Fibroblast of gingiva (primary cell): ENCODE measurements at regions not wholly inside any gene's neighbourhood (a gene's known extent, or its start where the extent isn't known, plus 50 kb on each side); places are given as distances from the start of the nearest gene placed in this dataset.

Experiments used
- DNase-seq: peaks from one replicate; pipeline ENCODE4 v3.0.0-alpha.2; 2011; ENCODE audit warnings: low read depth

DNA sequence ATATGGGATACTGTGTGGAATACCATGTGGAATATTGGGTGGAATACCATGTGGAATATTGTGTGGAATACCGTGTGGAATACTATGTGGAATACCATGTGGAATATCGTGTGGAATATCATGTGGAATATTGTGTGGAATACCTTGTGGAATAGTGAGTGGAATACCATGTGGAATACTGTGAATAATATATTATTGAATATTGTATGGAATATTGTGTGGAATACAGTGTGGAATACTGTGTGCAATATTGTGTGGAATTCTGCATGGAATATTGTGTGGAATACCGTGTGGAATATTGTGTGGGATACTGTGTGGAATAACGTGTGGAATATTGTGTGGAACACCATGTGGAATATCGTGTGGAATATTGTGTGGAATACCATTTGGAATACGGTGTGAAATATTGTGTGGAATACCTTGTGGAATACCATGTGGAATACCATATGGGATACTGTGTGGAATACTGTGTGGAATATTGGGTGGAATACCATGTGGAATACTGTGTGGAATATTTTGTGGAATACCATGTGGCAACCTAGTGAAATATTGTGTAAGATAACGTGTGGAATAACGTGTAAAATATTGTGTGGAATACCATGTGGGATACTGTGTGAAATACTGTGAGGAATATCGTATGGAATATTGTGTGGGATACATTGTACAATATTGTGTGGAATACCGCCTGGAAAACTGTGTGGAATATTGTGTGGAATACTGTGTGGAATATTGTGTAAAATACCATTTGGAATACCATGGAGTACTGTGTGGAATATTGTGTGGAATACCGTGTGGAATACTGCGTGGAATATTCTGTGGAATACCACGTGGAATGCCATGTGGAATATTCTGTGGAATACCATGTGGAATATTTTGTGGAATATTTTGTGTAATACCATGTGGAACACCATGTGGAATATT is 133.9 kb upstream of the CHST15 start:
- no peak for DNase-seq

DNA sequence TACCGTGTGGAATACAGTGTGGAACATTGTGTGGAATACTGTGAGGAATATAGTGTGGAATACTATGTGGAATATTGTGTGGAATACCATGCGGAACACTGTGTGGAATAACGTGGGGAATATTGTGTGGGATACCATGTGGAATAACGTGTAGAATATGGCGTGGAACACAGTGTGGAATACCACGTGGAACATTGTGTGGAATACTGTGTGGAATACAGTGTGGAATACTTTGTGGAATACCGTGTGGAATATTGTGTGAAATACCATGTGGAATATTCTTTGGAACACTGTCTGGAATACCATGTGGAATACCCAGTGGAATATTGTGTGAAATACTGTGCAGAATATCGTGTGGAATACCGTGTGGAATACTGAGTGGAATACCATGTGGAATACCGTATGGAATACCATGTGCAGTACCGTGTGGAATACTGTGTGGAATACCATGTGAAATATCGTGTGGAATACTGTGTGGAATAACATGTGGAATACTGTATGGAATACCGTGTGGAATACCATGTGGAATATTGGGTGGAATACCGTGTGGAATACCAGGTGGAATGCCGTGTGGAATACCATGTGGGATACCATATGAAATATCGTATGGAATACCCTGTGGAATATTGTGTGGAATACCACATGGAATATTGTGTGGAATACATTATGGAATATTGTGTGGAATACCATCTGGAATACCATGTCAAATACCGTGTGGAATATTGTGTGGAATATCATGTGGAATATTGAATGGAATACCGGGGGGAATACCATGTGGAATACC is 133.1 kb upstream of the CHST15 start:
- no peak for DNase-seq

DNA sequence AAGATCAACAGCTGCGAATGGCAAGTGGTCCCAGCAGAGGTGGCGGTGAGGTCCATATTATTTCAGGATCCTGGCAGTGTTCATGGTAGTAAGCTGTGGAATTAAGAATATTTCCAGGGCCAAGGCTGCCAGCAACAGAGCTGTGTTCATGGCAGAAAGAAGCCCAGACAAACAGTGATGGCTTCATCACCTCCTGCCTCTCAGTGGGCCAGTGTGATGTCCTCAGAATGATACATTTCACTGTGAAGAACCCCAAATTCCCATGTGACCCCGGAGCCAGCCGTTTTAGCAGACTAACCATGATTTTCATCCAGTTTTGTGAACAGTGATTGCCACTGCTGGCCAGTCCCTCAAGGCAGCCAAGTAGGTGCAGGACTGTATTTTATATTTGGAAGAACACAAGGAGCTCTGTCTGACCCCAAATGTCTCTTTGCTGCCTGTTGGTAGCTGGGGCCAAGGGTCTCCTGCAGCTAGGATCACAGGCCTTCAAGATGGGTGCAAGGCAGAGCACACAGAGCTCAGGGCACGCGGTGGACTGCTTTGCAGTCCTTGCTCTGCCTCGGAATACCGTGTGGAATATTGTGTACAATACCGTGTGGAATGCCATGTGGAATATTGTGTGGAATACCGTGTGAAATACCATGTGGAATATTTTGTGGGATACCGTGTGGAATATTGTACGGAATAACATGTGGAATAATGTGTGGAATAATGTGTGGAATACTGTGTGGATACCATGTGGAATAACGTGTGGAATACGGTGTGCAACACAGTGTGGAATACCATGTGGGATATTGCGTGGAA is 132.3 kb upstream of the CHST15 start:
- no peak for DNase-seq

DNA sequence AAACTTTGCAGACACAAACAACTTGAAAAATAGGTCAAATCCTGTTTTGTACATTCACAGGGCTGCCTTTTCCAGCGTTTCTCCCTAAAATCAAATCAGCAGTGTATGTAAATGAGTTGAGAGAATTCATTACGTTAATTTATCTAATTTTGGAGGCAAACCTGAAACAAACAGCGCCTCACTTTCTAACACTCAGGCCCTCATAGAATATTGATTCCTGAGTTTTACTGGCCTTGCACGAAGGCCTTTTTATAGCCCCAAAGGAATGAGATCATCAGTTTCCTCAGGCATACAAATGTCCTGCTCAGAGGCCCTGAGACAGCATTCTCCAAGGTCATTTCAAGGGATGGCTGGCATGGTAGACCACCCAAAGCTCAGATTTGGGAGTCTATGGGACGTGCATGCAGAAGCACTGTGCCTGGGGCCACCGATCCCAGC is 131.7 kb upstream of the CHST15 start:
- DNase-seq, result no peak

DNA sequence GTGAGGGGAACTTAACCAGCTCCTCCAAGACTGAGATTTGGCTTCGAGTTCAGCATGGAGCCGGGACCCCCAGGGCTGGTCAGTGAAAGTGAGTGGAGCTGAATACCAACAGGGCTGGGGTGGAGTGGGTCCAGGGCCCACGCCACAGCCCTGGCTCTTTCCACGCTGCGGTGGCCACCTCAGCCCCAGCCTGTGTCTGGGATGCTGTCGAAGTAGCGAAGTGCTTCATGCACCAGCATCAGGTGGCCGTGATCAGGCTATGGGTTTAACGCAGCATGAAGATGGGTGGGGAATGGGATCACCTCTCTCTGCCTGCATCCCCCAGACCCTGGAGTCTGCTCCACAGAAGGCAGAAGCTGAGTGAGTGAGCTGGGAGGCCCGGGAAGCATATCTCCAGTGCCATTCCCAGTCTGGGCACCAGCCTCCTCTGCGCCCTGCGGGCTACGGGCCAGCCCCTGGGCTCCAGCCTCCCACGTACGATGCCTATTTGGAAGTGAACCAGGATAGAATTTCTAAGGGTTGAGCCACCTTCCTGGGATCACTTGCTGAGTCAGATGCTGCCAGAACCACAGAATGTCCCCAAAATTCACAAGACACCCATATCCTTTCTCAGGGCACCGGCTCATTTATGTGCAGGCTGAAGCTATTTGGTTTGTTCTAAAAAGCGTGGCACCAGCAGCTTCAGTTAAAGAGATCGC is 131.1 kb upstream of the CHST15 start:
- DNase-seq, result peak; percentile 70

DNA sequence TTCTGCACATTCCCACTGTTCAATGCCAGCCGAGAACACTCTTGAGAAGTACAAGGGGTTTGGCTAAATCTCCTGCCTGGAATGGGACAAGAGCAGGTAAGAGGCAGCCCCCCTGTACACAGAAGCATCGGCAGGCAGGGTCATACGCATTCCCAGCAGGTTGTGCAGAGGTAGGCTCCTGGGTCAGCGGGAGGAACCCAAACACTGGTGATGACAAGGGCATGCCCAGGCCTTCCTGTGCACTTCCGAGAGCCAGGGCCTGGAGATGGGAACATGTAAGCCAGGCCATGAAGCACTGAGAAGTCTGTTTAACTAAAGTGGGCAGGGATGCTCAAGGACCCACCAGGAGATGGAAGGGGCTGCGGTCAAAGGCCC is 130.3 kb upstream of the CHST15 start:
- no peak for DNase-seq

DNA sequence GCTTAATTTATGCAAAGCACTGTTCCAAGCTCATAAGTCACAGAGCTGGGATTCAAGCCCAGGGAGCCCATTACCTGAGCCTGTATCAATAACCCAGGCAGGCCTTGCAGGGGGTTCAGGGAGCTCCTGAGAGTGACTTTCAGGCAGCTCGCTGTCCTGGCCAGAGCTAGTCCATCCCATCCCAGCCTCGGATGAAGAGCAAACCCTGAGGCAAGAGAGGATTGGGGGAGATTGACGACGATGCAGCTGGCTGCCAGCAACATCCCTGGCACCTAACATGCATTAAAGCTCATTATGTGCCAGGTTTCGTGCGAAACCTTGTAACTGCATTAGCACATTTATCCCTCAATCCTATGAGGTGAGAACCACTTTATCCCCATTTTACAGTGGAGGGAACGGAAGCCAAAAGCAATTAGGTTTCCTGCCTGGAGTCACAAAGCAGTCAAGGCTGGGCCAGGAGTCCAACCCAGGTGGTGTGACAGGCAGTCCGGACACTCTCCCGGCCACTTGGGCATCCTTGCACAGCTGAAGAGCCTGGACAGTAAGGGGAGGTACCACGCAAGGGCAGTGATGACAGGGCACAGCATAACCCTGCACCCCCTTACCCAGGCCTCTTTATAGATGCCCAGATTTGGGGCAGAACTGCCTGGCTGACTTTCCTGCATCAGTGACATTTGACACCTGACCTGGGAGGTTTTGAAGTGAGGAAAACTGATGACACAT is 129.8 kb upstream of the CHST15 start:
- no peak for DNase-seq

DNA sequence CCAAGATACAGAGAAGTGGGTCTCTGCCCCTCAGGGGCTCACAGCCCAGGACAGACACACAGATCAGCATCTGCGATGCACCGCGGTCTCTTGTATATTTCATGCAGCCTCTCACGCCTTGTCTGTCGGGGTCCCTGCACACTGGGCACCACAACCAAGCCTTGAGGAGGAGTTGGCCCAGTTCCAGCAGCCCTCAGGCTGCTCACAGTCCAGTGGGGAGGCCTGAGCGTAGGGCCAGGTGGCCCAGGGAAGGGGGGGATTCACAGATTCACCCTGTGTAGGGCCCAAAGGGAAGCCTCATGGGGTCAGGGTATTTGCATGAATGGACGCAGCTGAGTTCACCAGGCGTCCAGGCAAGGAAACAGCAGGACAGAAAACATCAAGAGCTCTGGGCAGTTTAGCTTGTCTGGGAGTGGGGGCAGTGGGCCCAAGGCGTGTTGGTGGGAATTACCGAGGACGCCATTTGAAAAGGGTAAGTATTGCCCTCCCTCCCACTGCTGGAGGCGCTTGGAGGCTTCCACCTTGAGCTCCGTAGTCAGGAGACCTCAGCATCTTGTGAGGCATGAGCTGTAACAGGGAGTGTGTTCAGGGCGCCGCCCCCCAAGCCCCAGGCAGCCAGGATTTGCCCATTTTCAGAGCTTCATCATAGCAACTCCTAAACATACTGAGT is 129.1 kb upstream of the CHST15 start:
- DNase-seq, result no peak

DNA sequence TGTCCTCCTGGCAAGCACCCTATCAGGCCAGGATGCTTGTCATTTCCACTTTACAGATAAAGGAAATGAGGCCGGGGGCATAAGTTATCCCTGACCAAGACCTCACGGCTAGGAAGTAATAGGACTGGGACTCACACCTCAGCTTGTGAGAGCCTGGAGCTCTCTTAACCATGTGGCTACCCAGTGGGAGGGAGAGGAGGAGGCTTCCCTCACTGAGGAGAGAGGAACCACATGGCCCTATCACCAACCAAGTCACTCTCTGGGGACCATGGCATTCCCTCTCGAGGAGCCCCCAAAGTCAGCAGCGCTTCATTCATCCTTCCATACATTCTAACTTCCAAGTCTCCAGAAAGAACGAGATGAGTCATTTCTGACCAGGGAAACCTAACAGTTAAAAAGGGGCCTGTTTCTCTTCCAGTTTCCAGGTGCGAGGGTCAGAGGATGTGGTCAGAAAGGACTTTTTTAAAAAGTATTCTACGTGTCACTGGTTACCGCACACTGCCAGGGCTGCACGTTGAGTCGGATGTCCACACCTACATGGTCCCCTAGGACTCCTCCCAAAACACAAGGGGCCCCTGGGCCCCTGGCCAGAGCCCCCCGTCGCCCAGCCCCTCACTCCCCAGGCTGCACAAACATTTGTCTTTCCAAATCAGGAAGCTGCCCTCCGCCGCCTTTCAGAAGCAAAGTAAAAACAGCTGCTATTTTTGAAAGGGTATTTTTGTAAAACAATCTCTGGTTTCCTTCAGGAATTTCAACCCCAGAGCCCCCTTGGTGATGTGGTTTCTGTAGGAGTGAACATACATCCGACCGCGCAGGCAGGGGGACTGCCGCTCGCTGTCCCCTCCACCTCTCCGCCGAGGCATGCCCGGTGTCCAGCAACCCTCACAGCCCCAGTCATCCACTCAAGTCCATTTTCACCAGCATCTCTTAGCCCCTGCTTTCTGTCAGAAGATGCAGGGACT is 128.2 kb upstream of the CHST15 start:
- DNase-seq, result no peak

DNA sequence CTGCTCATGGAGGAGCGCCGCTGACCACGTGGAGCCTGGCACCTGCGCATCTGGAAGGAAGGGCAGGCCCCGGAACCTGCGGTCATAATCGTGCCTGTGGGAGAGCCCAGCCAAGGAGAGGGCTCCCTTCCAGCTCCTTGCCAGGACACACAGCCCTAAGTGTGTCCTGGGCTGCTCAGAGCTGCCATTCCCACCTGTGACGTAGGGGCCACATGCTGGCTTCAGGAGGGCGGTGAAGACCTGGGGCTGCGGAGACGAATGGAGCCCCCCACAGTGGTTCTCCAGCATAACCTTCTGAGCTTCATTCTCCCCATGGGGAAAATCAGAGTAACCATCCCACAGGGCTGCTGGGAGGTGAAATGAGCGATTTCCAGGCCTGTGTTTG is 127.6 kb upstream of the CHST15 start:
- no peak for DNase-seq

DNA sequence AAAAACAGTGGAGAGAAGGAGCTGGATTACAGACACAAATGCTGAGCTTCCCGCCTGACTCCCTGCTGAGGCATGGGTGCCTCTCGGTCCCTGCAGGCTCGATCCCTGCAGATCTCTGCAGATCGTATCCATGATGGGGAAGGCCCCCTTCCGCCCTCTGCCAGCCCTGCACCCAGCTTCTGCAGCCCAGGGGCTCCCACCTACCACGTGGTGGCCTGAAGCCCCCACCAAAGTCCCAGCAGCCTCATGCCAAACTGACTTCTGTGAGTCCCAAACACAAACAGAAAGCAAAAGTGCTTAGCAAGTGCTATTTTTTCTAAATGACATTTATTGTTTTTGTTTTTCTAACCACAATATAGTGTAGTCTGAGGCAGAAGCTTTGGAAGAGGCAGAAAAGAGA is 127.1 kb upstream of the CHST15 start:
- no peak for DNase-seq

DNA sequence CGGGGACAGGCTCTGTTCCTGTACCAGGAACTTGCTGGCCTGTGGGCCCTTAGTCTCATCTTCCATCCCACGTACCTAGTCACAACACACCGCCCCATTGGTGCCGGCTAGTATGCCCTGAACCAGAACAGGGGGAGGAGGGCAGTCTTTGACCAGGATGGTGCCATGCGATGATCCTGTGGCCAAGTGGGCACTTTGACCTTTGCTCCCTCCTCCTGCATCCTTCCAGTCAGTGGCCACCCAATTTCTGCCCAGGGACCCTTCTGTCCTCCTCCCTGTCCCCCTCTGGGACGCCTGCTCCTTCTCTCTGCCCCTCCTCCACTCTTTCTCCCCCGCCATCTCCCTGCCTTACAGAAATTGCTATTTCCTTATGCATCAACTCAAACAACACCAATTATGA is 126.3 kb upstream of the CHST15 start:
- no peak for DNase-seq

DNA sequence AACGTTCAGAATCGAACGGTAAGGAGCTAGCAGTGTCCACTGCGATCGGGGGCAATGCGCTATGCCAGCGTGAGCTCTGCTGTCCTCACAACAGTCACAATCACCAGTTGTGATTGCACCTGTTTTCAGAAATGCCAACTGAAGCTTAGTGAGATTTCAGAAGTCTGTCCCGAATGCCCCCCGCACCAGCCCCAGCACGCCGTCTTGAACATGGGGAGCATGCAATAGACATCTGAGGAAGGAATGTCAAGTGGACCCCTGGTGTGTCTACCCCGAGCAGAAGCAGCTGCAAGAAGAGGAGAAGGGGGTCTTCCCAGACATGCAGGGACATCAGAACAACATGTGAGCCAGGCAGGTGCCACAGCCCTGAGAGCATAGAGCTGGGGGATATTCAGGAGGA is 125.7 kb upstream of the CHST15 start:
- DNase-seq, result no peak

DNA sequence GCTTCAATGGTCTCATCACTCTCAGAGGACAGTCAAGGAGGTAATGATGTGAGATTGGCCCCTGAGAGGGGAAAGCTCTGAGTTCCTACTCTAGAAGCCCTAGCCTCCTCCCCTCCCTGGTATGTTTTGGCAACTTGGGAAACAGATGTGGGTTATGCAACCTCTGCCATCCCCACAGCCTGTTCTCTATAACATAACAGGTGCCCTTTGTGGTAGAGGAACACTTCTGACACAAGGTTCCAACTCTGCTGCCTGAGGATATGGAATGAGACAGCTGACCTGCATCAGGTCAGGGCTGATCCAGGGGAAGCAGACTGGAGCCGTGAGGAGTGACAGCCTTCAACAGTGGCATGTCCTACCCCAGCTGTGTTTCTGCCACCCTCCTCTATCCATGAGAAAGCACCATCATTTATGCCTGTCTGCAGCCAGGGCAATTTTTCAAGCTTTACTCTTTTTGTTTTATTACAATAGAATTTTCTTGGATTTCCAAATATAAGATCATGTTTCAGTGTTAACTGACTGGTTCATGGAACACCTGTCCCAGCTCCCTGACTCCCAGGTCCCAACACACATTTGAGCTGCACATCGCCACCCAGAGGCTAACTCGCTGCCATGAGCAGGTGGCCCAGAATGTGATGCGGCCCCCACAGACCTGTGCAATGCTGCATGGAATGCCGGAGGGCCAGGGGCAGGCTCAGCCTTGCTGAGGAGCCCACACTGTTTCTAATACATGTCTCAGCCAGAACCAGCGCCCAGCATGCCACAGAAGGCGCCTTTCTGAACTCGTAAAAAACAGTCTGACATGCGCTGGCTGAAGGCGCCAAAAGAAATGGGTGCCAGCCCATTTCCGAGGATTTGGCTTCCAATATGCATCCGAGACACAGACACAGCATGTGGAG is 124.8 kb upstream of the CHST15 start:
- DNase-seq, result no peak

DNA sequence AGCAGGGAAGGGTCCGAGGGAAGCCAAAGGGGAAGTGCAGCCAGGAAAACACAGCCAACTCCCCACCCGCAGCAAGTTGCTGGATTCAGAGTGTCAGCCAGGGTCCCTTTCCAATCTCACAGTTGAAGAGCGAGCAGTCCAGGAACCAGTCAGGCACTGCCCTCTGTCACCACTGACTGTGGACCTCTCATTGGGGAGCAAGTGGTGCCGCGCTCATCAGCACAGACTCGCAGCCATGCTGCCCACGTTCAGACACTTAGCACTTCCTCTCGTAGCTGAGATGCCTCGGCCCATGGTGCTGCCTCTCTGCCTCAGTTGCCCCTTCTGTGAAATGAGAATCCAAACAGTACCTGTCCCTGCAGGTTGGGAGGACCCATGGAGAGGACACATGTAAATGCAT is 123.6 kb upstream of the CHST15 start:
- DNase-seq, result no peak

DNA sequence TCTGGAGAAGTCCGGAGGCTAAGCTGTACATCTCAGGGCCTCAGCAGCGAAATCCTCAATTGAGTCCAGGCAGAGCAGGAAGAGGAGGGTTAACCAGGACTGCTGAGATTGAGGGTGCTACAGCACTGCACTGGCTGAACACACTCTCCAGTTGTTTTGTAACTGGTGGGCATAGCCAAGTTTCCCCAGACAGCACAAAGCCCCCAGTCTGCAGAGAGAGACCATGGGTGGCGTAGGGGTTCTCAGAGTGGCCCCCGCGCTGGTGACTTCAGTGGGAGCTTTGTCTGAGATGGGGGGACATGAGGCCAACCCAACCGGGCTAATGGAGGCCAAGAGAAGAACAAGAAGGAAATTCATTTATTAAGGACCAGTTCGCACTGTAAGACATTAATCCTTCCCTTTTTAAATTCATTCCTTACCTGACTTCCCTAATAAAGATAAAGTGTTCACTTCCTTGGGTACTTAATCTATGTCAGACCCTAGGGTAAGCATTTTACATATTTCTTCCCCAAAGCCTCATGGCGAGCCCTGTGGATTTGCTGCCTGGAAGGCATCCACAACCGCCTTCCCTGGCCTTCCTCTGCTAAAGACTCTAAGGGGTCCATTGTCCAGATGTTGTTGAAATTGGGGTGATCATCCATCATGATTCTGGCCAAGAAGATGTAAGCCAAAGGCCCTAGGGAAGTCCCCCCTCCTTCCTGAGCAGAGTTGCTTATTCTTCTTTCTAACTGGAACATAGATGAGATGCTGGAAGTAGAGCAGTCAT is 121.4 kb upstream of the CHST15 start:
- no peak for DNase-seq

DNA sequence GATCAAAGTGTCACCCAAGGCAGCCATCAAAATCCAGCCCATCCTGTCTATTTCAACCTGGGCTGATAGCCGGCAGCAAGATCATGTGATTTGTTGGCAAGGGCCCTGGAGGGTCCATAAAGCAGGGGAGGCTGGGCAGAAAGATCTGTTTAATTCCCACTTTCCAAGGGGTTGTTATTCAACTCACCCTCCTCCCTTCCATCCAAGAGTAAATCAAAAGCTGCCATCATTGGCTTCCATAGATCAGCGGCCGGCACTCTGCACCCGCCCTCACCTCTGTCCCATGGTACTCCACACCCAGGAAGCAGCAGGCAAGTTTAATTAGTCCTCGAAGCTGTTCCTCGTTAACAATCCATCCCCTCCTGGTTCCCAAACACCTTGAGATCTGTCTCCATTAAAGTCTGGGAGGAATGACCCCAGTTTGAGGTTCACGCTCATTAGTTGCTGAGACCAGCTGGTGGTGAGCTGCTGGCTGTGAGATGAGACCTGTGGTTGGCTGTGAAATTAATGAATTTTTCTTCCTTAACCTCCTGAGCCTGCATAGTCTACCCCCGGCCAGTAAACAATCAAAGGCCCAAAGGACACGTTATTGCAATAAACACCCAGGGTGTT is 120.6 kb upstream of the CHST15 start:
- DNase-seq, result no peak
